Upper lobe of left lung (tissue), 4 donors: ENCODE measurements at regions not wholly inside any gene's neighbourhood (a gene's known extent, or its start where the extent isn't known, plus 50 kb on each side); places are given as distances from the start of the nearest gene placed in this dataset.

Experiments used
- EP300 ChIP-seq, 4 donors: sonication (generic); formaldehyde crosslinking; IDR thresholded peaks; one replicate each; pipeline ENCODE4 v1.5.1; 2017; ENCODE audit warnings: antibody characterized with exemption in 4 of 4, control low read depth in 2 of 4
- POLR2A ChIP-seq, 4 donors: fragments of 450-650 bp; IDR thresholded peaks; one replicate each; pipeline ENCODE4 v1.5.1; 2016 to 2017; ENCODE audit warnings: antibody characterized with exemption in 4 of 4, mild to moderate bottlenecking in 2 of 4
- POLR2AphosphoS5 ChIP-seq, 2 donors: sonication (generic); formaldehyde crosslinking; IDR thresholded peaks; one replicate each; pipeline ENCODE4 v1.5.1; 2017; ENCODE audit warnings: antibody characterized with exemption in 2 of 2
- TF ChIP-seq, protein P1 (sequence below), 6 experiments: fragments of 450-650 bp in 4 of 6; fragments of 200-600 bp in 2 of 6; sonication (generic) in 2 of 6; IDR thresholded peaks; one replicate each; pipeline ENCODE4 v1.5.1; 2016 to 2019; ENCODE audit warnings: antibody characterized with exemption in 6 of 6

GRCh38 chr5:119896826-119897536 lies 267.6 kb downstream of the FAM170A start:
- TF ChIP-seq, protein P1, sequence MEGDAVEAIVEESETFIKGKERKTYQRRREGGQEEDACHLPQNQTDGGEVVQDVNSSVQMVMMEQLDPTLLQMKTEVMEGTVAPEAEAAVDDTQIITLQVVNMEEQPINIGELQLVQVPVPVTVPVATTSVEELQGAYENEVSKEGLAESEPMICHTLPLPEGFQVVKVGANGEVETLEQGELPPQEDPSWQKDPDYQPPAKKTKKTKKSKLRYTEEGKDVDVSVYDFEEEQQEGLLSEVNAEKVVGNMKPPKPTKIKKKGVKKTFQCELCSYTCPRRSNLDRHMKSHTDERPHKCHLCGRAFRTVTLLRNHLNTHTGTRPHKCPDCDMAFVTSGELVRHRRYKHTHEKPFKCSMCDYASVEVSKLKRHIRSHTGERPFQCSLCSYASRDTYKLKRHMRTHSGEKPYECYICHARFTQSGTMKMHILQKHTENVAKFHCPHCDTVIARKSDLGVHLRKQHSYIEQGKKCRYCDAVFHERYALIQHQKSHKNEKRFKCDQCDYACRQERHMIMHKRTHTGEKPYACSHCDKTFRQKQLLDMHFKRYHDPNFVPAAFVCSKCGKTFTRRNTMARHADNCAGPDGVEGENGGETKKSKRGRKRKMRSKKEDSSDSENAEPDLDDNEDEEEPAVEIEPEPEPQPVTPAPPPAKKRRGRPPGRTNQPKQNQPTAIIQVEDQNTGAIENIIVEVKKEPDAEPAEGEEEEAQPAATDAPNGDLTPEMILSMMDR (IDR thresholded peaks at IDR 0.05): no peak
- no peak for TF ChIP-seq POLR2AphosphoS5 (IDR thresholded peaks at IDR 0.05)
- no peak for TF ChIP-seq POLR2A (IDR thresholded peaks at IDR 0.05)
- no peak for TF ChIP-seq EP300 (IDR thresholded peaks at IDR 0.05)
